ENCODE measurements at regions not wholly inside any gene's neighbourhood (a gene's known extent, or its start where the extent isn't known, plus 50 kb on each side); places are given as distances from the start of the nearest gene placed in this dataset.

- no peaks in the 10 kb centered on the region for H3K4me1 ChIP-seq (ENCODE audit: insufficient read depth, low read length)
- H3K36me3 ChIP-seq (replicated peaks in 1 of 2; ENCODE audit: control insufficient read depth in 1 of 2, insufficient read depth in 2 of 2, low read length in 2 of 2) = no peaks in the 10 kb centered on the region
- intact Hi-C loops (cut with micrococcal nuclease; ENCODE audit: unreplicated experiment) (no loop called here), in situ Hi-C loops (cut with HindIII; ENCODE audit: extremely low pct_ligation_motif_present, low pct_unique_long_range_greater_than_20kb) (no loop called here)
- DNase-seq (ENCODE audit: low spot score) = no peak
- ChIA-PET POLR2A (no interaction called here), CTCF (ENCODE audit: low intra/inter-chr PET ratio, low total read pairs) (no interaction called here)
- H3K4me2 ChIP-seq (ENCODE audit: low read depth, low read length) = no peak overlapping the region
- no peaks in the 10 kb centered on the region for H3K27me3 ChIP-seq (ENCODE audit: control insufficient read depth in 1 of 2, insufficient read depth in 2 of 2, low read length in 2 of 2)
- no peak for FAIRE-seq
- no peak overlapping the region for H3K9ac ChIP-seq (ENCODE audit: insufficient read depth, low read depth, low read length)
- no peak overlapping the region for H3K27ac ChIP-seq (ENCODE audit: extremely low read length, insufficient read depth, low read length)
- H3K9me3 ChIP-seq (ENCODE audit: low read length) = no peaks in the 10 kb centered on the region
- no TSS peak for BruUV-seq (replicated peaks)
- no peaks in the 10 kb centered on the region for H4K20me1 ChIP-seq (ENCODE audit: insufficient read depth, low read length)
- no peak overlapping the region for H2AFZ ChIP-seq (ENCODE audit: low read length)
- 17% methylated on average over 4 of the region's 4 CpGs for WGBS (ENCODE audit: low lambda C conversion rate)
- ATAC-seq = no peak
- no peaks in the 10 kb centered on the region for H3K79me2 ChIP-seq (ENCODE audit: insufficient read depth, low read length)
- no peak overlapping the region for H3K4me3 ChIP-seq (replicated peaks in 1 of 3; ENCODE audit: insufficient read depth in 1 of 3, low read depth in 2 of 3, low read length in 3 of 3)
- TF ChIP-seq CHD4 (IDR thresholded peaks at IDR 0.05; ENCODE audit: borderline replicate concordance, low read length) (no peak), UBTF (CRISPR knock-in tag; IDR thresholded peaks at IDR 0.05) (no peak), SNRNP70 (IDR thresholded peaks at IDR 0.05; ENCODE audit: low read depth, low read length) (no peak), HMGA1 (CRISPR knock-in tag; conservative IDR thresholded peaks at IDR 0.05) (no peak), GMEB2 (CRISPR knock-in tag; IDR thresholded peaks at IDR 0.05; ENCODE audit: low read depth) (no peak), MTF1 (CRISPR knock-in tag; IDR thresholded peaks at IDR 0.05) (no peak), ZBTB3 (CRISPR knock-in tag; IDR thresholded peaks at IDR 0.05; ENCODE audit: borderline replicate concordance, low read depth) (no peak), U2AF1 (optimal IDR thresholded peaks at IDR 0.05; ENCODE audit: low read depth, low read length) (no peak), ZNF234 (CRISPR knock-in tag; conservative IDR thresholded peaks at IDR 0.05) (no peak), ZBTB42 (CRISPR knock-in tag; IDR thresholded peaks at IDR 0.05) (no peak), ZNF83 (CRISPR knock-in tag; IDR thresholded peaks at IDR 0.05; ENCODE audit: borderline replicate concordance) (no peak), TBX3 (IDR thresholded peaks at IDR 0.05; ENCODE audit: borderline replicate concordance) (no peak)
- TF ChIP-seq, protein P1, sequence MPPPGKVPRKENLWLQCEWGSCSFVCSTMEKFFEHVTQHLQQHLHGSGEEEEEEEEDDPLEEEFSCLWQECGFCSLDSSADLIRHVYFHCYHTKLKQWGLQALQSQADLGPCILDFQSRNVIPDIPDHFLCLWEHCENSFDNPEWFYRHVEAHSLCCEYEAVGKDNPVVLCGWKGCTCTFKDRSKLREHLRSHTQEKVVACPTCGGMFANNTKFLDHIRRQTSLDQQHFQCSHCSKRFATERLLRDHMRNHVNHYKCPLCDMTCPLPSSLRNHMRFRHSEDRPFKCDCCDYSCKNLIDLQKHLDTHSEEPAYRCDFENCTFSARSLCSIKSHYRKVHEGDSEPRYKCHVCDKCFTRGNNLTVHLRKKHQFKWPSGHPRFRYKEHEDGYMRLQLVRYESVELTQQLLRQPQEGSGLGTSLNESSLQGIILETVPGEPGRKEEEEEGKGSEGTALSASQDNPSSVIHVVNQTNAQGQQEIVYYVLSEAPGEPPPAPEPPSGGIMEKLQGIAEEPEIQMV (CRISPR knock-in tag; IDR thresholded peaks at IDR 0.05; ENCODE audit: low read depth) = no peak
- TF ChIP-seq, protein P2, sequence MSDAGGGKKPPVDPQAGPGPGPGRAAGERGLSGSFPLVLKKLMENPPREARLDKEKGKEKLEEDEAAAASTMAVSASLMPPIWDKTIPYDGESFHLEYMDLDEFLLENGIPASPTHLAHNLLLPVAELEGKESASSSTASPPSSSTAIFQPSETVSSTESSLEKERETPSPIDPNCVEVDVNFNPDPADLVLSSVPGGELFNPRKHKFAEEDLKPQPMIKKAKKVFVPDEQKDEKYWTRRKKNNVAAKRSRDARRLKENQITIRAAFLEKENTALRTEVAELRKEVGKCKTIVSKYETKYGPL (CRISPR knock-in tag; IDR thresholded peaks at IDR 0.05) = no peak
- TF ChIP-seq, protein P3, sequence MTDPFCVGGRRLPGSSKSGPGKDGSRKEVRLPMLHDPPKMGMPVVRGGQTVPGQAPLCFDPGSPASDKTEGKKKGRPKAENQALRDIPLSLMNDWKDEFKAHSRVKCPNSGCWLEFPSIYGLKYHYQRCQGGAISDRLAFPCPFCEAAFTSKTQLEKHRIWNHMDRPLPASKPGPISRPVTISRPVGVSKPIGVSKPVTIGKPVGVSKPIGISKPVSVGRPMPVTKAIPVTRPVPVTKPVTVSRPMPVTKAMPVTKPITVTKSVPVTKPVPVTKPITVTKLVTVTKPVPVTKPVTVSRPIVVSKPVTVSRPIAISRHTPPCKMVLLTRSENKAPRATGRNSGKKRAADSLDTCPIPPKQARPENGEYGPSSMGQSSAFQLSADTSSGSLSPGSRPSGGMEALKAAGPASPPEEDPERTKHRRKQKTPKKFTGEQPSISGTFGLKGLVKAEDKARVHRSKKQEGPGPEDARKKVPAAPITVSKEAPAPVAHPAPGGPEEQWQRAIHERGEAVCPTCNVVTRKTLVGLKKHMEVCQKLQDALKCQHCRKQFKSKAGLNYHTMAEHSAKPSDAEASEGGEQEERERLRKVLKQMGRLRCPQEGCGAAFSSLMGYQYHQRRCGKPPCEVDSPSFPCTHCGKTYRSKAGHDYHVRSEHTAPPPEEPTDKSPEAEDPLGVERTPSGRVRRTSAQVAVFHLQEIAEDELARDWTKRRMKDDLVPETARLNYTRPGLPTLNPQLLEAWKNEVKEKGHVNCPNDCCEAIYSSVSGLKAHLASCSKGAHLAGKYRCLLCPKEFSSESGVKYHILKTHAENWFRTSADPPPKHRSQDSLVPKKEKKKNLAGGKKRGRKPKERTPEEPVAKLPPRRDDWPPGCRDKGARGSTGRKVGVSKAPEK (CRISPR knock-in tag; IDR thresholded peaks at IDR 0.05; ENCODE audit: borderline replicate concordance) = no peak
- TF ChIP-seq, protein P4, sequence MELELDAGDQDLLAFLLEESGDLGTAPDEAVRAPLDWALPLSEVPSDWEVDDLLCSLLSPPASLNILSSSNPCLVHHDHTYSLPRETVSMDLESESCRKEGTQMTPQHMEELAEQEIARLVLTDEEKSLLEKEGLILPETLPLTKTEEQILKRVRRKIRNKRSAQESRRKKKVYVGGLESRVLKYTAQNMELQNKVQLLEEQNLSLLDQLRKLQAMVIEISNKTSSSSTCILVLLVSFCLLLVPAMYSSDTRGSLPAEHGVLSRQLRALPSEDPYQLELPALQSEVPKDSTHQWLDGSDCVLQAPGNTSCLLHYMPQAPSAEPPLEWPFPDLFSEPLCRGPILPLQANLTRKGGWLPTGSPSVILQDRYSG (CRISPR knock-in tag; IDR thresholded peaks at IDR 0.05) = no peak
These were observed 58.1 kb upstream of the SLC30A5 start for GRCh38 chr5:69035665-69036064.

All from HepG2 (cell line).